ENCODE measurements at regions not wholly inside any gene's neighbourhood (a gene's known extent, or its start where the extent isn't known, plus 50 kb on each side); places are given as distances from the start of the nearest gene placed in this dataset.

DNA sequence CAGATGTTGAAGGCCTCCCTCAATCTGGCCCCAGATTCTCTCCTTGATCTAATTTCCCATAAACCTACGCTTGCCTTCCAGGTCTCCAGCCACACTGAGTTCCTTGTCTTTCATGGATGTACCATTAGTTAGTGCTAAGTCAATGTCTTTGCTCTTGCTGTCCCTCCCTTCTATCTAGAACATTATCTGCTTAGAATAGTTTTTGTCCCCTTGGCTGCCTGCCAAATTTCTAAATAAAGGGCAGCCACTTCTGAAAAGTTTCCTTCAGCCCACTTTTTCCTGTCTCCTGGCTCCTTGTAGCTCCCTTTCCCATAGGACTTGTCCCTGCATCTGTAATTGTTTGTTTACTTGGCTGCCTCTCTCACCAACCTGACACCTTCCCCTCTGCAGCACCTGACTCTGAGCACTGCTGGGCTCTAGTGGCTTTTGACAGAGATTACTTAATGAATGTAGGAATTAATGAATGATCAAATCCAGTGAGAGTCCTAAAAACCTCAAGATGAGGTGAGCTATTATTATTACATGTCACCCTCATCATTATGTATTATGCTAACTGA is 58.3 kb downstream of the CXCL12 start:
- DNase-seq = no peak

DNA sequence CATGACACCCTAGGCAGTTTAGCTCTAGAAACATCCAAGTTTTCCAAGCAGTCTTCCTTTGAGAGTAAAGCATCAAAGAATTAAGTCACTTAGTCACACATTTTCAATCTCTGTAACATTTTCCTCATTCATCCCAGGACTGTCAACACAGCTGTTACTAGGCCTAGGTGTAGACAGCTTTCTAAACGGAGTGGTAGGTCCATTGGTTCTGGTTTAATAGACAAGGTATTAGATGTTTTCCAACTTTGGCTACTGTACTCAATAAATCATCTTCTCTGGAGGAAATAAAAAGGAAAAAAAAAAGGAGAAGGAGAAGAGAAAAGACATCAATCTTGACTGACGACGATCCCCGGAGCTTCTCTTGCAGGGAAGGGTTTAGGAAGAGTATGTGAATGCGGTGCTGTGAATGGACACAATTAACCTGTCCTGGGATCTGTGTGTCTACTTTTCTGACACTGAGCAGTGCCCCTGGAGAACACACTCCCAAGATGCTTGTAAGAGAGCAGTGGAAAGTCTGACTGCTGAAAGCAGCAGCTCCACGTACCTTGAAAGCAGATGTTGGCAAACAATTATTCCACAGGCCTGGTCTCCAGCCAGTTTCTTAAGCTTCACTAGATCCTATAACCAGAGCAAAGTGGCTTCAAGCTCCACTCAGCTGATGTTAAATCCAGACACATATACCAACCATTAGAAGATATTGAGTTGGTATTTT is 59.1 kb downstream of the CXCL12 start:
- DNase-seq = no peak

DNA sequence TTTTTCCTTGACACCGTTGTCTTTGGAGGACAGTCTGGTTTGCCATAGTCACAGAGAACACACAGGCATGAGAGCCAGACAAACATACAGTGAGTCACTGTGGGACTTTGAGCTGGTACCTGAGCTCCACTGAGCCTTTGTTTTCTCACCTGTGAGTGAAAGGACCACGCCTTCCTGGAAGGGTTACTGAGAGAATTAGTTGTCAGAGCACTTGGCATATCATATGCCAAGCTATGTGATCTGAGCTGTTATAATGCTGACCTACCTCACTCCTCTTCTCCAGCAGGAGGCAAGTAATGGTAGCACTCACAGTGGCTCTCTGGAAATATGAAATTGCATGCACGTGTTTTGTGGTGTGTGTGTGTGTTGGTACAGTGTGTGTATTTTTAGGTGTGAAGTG is 59.7 kb downstream of the CXCL12 start:
- DNase-seq = no peak

DNA sequence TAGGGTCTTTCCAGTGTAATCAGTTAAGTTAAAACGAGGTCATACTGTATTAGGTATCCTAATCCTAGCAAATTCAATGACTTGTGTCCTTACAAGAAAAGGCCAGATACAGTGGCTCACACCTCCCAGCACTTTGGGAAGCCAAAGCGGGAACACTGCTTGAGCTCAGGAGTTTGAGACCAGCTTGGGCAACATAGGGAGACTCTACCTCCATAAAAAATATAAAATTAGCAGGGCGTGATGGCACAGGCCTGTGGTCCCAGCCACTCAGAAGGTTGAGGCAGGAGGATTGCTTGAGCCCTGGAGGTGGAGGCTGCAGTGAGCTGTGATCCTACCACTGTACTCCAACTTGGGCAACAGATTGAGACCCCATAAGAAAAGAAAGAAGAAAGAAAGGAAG is 61.1 kb downstream of the CXCL12 start:
- no peak for DNase-seq

DNA sequence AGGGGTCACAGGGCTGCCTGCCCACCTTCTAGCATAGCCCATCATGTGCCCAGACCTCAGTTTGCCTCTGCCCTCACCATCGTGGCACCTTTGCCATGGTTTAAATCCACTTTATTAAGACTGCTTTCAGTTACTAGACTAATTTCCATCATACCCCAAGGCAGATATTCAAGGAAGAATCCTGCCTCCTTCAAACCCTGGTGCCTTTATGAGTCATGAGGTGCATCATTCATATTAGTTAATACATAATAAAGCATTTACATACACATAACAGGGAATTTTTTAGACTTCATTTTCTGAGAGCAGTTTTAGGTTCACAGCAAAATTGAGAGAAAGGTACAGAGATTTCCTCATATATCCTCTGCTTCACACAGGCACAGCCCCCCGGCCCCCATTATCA is 62.8 kb downstream of the CXCL12 start:
- DNase-seq = no peak

- DNase-seq = no peak
These were observed 64.1 kb downstream of the CXCL12 start for GRCh38 chr10:44320756-44321155.

- DNase-seq = no peak
These were observed 67.0 kb downstream of the CXCL12 start for GRCh38 chr10:44317856-44318255.

GRCh38 chr10:44316922-44317215 is 68.0 kb downstream of the CXCL12 start:
- DNase-seq = no peak

DNA sequence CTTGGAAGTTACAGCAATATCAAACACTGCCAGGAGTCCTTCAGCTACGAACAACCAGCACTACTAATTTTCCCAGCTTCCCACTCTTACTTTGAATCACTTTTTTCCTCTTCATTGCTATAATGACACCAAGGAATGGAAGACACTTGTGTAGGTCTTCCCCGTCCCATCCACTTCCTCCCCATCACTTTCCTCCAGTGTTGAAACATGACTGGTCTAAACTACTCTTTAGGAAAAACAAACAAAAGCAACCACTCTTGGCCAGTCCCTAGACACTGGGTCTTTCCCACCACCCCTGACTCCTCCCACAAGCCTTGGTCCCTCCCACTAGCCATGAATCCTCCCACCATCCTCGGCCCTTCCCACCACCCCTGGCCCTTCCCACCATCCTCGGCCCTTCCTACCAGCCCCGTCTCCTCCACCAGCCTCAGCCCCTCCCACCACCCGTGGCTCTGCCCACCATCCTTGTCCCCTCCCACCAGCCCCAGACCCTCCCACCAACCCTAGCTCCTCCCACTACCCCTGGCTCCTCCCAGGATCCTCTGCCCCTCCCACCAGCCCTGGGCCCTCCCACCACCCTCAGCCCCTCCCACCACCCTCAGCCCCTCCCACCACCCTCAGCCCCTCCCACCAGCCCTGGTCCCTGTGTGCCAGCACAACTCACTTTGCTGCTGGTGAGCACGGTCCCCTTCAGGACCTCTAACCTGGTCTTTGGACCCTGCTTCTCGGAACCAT is 68.5 kb downstream of the CXCL12 start:
- no peak for DNase-seq

DNA sequence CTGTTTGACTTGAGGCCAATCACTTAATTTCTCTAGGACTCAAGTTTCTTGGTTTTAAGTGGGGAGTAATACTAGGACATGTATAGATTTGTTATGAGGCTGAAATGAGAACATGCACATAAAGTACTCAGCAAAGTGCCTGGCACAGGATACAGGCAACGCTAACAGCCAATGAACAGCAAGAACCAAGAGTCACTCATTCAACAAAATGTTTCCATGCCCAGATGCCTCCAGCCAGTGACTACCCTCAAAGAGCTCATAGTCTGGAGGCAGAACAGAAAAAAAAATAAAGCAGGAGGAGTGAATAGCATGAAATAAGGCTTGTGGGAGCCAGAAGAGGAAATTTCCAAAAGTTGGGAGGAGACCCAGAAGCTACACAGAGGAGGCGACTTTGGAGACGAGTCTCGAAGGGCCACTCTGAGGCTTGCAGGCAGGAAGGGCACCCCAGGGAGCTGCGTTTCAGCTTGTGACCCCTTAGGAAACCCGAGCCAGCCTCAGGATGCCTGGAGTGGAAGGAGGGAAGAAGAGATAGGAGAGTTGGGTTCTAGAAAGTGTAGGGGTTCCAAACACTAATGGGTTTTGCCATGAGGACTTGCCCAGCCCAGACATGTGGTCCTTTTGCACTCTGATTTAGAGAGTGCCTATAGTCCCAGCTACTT is 70.0 kb downstream of the CXCL12 start:
- DNase-seq = no peak

GRCh38 chr10:44313761-44314165 is 71.1 kb downstream of the CXCL12 start:
- DNase-seq = no peak

DNA sequence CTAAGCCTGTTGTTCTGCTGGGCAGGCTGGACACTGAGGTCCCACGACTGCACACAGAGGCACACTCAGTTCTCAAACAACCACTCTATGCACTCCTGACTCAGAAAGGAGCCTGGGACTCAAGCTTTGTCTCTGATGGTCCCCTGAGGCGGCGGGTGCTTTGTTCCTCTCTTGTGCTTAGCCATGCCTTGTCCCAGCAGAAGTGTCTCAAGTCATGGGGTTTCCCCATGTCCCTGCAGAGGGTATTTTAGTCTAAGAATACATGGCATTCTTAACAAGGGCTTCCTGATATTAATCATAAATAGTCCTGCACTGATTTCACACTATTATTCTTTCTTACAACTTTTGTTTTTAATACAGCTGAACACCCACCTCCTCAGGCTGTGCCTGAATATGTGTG is 72.5 kb downstream of the CXCL12 start:
- no peak for DNase-seq

DNA sequence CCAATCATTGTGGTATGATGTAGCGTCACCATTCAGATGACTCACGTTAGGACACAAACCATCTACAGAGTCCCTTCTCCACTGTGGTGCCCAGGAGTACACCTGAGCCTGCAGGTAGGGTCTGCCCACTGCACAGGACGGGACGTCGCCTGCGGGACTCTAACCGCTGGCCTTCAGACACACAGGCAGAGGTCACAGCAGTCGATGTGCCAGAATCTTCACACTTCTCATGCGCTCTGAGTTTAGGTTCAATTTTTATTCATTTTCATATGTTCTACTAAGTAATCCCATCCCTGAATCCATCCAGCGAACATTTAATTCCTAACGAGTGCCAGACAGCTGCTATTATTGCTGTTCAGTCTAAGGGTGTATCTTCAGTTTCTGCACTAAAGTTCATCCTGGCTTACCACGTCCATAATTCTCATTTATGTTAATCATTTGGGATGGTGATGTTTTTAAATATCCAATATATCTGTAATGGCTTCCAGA is 73.3 kb downstream of the CXCL12 start:
- no peak for DNase-seq

DNA sequence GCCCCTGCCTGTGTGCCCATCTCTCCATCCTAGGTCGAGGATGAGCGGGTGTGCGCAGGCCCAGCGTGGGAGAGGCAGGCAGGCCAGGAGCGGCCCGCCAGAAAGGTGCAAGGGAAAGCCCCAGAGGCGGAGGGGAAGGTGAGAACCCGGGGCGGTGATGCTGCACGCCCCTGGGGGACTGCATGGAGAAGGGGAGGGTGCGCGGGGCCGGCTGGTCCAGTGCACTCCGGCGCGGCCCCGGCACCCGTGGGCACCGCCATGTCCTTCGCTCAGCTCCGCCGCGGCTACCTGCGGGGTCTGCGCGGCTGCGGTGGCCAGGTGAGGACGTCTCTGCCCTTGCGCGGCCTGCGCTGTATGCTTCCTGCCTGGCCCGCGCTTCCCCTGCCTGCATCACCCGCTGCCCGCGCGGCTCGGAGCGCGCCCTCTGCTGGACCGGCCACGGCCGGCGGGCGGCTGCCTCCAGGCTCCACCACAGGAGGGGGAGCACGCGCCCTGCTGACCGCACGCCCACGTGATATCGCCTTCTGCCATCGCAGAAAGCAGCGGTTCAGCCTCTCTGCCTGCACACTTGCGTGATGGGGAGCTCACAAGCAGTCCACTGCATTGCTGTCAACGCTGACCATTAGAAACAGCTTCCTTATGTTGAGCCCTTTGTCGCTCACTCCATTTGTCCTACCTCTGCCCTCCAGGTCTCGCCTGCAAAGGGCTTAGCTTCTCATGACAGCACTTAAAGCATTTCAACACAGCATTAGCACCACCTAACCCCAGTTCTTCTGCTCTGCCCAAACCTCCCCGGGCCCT is 73.9 kb downstream of the CXCL12 start:
- DNase-seq = peak; percentile 16 to 60 (median 33)

- no peak for DNase-seq
These were observed 74.7 kb downstream of the CXCL12 start for GRCh38 chr10:44309939-44310761.

DNA sequence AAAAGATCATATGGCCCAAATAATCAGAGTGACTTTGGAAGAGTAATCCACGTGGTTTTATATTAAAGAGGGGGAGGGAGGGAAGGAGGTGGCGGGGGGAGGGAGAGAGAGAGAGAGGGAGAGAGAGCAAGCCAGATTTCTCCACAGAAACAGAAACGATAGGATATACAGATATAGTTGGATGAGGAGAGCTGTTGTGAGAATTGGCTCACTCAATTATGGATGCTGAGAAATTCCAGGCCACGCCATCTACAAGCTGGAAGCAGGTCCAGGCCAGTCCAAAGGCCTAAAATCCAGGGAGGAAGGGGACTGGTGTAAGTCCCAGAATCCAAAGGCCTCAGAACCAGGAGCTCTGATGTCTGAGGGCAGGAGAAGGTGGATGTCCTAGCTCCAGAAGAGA is 75.5 kb downstream of the CXCL12 start:
- DNase-seq = no peak

- no peak for DNase-seq
These were observed 76.0 kb downstream of the CXCL12 start for GRCh38 chr10:44308935-44309334.

GRCh38 chr10:44307691-44308090 is 77.2 kb downstream of the CXCL12 start:
- DNase-seq = no peak

DNA sequence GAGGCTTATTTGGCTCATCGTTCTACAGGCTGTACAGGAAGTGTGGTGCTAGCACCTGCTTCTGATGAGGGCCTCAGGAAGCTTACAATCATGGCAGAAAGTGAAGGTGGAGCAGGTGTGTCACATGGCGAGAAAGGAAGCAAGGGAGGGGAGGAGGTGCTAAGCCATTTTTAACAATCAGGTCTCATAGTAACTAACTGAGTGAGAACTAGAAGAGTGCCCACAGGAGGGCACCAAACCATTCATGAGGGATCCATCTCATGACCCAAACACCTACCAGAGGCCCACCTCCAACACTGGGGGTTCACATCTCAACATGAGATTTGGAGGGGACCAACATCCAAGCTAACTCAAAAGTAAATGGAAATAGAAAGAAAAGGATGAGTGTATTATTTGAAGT is 78.1 kb downstream of the CXCL12 start:
- no peak for DNase-seq

DNA sequence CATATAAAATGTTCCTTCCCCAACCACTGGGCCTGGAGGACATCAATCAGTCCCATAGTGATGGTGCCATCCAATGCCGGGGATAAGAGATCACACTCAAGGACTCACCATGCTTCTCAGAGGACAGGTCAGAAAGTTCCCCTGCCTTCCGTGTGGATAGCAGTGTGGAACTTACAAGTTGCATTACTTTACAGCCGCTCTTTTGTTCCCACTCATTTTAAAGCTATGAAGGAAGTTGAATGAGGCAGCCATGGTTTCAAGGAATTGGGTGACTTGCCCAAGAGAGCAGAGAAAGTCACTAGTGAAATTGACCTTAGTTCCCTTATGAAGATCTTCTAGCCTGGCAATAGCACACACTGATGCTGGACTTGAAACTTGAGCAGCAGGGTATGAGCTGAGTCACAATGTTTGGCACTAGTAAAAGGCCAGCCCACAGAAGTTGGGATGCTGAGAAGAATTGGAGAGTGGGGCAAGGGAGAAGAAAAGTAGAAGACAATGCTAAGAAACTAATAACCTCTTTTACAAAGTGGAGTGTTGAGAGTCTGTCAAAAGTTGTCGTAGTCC is 78.7 kb downstream of the CXCL12 start:
- DNase-seq = no peak

GRCh38 chr10:44301781-44302355 is 83.0 kb downstream of the CXCL12 start:
- no peak for DNase-seq
